ENCODE measurements at regions not wholly inside any gene's neighbourhood (a gene's known extent, or its start where the extent isn't known, plus 50 kb on each side); places are given as distances from the start of the nearest gene placed in this dataset.

DNA sequence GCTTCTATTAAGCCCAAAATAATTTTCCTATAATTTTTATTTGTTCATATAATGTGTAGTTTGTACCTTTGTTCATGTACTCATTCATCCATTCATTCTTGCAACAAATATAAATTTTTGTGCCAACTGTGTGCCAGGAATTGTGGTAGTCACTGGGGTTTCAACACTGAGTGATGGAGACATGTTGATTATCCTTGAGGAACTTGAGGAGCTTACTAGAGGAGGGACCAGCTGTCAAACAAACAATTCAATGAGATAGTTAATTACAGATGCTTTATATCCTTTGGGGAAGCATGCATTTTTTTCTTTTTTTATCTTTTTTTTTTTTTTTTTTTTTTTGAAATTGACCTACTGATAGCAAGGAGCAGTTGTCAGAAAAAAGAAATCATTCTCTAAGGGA, 324.8 kb downstream of the GABRG2 start:
- TF ChIP-seq JUN (IDR thresholded peaks at IDR 0.05; ENCODE audit: borderline replicate concordance, insufficient read depth, insufficient read length, low read depth), result no peak
- TF ChIP-seq, protein P1, sequence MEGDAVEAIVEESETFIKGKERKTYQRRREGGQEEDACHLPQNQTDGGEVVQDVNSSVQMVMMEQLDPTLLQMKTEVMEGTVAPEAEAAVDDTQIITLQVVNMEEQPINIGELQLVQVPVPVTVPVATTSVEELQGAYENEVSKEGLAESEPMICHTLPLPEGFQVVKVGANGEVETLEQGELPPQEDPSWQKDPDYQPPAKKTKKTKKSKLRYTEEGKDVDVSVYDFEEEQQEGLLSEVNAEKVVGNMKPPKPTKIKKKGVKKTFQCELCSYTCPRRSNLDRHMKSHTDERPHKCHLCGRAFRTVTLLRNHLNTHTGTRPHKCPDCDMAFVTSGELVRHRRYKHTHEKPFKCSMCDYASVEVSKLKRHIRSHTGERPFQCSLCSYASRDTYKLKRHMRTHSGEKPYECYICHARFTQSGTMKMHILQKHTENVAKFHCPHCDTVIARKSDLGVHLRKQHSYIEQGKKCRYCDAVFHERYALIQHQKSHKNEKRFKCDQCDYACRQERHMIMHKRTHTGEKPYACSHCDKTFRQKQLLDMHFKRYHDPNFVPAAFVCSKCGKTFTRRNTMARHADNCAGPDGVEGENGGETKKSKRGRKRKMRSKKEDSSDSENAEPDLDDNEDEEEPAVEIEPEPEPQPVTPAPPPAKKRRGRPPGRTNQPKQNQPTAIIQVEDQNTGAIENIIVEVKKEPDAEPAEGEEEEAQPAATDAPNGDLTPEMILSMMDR (IDR thresholded peaks at IDR 0.05; ENCODE audit: extremely low read depth in 1 of 2, insufficient read depth in 1 of 2, low read depth in 1 of 2, low read length in 2 of 2), result no peak
- TF ChIP-seq POLR2A (IDR thresholded peaks at IDR 0.05; ENCODE audit: low read depth, low read length), result no peak

Data from endothelial cell of umbilical vein (primary cell).